ENCODE measurements at regions not wholly inside any gene's neighbourhood (a gene's known extent, or its start where the extent isn't known, plus 50 kb on each side); places are given as distances from the start of the nearest gene placed in this dataset.
"Not testable (repeated sequence)": the region's sequence is repeated elsewhere in the genome, so short reads cannot be mapped to it uniquely, and the experiment has no call there.

DNA sequence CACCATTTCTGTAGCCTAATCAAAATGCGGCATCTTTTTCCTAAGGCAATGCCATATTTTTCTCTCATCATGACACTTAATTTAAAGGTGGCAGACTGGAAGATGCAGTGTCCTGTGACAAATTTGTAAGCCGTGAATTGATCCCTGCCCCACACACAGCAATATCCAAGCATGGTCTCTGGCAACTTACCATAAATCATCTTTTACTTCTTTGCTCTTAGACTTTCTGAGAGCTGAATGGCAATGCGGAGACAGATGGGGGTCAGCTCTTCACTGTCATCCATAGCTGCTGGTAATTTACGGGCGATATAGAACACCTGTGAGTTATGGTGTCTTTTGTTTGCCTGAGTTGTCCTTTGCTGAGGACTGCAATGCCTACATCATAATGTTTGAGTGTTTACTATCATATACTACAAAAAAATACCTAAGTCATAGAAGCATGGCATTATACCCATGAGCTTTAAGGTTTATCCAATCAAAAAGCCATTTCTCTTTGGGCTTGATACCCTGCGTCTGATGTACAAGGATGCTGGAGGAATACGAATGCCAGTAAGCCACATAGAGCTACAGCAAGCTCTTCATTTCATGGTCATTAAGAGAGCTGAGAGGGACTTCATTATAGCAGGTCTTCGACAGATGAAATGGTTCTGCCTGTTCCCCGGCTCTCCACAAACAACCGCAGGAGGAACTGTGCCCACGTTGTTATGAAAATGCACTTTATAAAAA is 148.1 kb downstream of the TRIML1 start:
- no peak for DNase-seq

DNA sequence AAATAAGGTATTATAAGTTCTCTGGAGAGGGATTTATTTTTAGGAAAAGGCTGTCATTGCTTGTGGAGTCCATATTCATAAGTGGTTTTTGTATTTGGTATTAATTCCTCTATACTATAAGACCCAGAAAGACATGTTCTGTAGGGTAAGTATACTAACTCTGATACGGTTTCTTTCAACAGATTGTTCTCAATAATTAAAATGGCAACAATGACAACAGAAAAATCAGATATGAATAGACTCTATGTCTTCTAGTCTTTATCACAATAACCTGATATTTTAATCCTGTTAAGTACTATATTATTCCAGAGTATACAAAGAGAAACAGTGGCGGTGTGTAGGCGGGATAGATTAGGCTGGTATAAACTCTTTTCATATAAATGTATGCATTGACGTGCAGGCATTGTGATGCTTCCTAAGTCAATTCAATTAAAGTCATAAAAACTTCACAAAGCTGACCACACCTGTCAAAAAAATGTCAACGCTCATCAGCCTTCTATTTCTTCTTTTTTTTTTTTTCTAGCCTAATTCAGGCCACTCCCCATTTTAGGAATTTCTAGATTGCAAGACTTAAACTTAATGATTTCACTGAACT is 150.4 kb downstream of the TRIML1 start:
- DNase-seq = no peak

DNA sequence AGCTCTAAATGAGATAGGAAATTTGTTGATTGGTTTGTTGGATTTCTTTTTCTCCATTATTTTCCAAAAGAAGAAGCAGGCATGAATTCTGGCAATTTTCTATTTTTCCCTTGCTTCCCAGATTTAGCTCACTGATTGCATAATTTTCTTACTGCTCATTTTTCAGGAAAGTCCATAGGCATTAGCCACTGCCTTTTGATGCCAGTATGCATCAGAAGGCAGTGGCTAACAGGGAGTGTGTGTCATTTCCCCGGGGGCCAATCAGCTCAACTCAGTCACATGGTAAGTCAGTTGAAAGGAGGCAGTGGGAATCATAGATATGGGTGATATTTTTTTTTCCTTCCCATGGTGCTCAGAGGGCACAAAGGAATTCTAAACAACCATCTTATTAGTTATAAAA is 156.7 kb downstream of the TRIML1 start:
- no peak for DNase-seq

GRCh38 chr4:188296331-188296730 is 157.1 kb downstream of the TRIML1 start:
- DNase-seq = no peak

DNA sequence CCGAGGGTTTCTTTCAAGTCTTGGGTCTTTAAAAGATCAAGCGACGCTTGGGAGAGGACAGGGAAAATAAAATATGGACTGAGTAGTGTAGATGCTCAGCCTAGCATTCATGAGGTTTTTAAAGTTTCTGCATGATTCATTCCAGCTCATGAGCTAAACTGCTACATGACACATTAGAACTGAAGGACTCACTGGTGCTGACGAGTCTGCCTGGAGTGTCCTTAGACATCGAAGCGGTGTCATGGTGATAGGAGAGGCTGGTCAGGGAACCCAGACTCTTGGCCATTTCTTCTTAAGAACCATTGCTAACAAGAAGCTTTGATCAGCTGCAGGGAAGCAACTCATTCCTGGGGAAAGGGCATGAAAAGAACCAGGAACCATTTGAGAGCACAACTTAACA is 158.6 kb downstream of the TRIML1 start:
- no peak for DNase-seq

DNA sequence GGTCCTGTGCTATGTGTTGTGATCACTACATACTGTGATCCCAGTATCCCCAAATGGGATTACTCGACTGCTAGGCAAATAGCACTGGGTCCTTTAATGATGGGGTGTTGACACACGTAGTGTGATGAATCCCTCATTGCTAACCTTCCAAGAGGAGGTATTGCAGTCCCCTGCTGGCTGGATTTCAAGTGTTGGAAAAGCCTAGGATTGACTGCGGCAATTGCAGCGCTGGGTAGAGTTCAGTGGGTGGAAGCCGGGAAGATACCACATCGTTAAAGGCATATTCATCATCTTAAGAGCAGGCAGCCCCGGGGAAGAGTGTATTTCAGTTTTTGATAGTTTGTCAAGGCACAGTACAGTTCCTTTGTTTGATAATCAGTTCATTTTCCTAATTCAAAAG is 159.9 kb downstream of the TRIML1 start:
- DNase-seq = no peak

GRCh38 chr4:188300385-188300784 is 161.1 kb downstream of the TRIML1 start:
- DNase-seq = peak; percentile 20

DNA sequence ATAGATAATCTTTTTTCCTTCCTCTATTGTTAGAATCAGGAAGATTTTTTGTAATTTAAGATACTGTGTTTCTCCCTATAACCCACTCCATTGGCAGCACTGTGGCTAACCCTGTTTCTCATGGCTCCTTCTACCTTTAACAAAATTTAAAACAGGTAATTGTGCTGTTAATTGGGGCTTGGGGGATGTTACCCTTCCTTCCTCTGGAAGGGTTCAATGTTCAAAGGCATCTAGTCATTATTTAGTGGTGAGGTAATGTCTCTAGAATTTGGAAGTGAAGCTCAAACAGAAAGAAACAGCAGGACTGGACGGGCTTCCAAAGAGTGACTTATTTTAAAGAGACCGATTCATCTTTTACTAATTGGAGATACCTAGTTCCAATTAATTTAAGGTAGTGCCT is 166.4 kb downstream of the TRIML1 start:
- no peak for DNase-seq

- DNase-seq = no peak
Measured at GRCh38 chr4:188307591-188307990, 168.3 kb downstream of the TRIML1 start.

DNA sequence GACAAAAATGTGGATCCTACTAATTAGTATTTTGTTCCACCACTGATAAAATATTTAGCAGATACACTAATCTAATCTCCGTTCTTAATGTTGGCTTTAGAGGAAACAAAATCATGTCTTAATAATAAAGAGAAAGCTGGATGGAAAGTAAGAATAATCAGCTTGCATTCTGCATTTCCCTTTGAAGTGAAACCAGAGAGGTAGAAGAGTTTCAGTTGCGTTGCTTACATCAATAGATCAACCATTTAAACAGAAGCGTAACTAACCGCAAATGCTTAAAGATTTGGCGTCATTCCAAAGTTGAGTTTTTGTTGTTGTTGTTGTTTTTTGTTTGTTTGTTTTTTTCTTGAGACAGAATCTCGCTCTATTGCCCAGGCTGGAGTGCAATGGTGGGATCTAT is 168.9 kb downstream of the TRIML1 start:
- DNase-seq = no peak

GRCh38 chr4:188316391-188316790 is 177.2 kb downstream of the TRIML1 start:
- no peak for DNase-seq

DNA sequence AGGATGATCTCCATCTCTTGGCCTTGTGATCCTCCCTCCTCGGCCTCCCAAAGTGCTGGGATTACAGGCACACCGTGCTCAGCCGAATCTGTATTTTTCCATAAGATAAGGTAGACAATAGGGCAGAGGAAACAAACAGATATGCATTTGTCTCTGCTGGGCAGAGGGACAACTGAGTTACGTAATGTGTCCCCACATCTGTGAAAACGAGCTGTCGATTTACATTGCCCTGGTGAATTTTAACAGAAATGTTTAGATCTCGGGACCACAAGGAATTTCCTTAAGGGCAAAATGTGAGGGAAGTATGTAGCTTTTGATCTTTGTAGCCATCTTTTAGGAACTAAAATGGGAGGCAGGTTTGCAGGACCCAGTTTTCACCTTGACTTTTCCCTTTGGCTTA is 189.7 kb downstream of the TRIML1 start:
- no peak for DNase-seq

DNA sequence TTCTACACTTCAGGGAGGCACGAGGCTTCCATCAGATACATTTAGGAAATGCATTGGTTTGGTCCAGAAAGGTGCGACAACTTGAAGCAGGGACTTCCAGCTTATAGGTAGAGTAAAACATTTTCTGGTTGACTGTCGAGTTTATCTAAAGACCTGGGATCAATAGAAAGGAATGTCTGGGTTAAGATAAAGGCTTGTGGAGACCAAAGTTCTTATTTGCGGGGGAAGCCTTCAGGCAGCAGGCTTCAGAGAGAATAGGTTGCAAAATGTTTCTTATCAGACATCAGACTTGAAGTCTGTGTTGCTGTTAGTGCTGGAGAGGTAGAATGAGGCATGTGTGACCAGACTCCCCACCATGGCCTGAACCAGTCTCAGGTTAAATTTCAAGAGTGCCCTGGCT is 190.3 kb downstream of the TRIML1 start:
- no peak for DNase-seq

GRCh38 chr4:188332265-188332664 is 193.0 kb downstream of the TRIML1 start:
- no peak for DNase-seq

DNA sequence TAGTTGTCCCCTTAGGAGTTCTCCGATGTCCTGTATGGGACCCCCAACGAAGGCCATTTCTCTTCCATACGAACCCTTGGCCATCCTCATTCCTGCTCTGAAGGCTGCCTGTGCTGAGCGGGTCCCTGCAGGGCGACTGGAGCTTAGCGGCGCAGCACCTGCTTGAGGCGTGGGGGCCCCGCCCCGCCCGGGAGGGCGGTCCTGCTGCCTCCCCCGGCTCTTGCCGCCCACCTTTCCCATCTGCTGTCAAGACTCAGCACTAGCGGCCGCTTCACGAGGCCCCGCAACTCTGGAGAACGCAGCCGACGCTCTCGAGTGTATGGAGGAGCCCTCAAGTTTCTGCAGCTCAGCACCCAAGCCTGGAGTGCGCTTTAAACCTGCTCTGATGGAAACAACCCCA is 197.7 kb downstream of the TRIML1 start:
- no peak for DNase-seq

DNA sequence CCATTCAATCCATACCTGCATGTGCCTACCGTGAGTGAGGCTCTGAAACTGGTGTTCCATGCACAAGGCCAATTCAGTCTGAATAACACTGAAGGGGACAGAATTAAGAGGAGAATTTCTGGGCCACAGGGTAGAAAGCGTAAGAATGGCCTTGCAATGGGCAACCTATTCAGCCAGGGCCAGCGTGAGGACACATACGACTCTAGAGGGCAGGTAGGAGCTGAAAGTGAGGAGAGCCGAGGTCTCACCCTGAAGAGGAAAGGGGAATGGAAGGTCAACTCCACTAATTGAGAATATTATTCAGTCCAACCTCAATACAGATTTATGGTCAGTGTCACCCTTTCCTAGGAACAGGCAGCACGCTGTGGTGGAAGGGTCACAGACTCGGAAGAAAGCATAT is 202.2 kb downstream of the TRIML1 start:
- no peak for DNase-seq

- no peak for DNase-seq
Measured at GRCh38 chr4:188346171-188346809, 207.0 kb downstream of the TRIML1 start.

DNA sequence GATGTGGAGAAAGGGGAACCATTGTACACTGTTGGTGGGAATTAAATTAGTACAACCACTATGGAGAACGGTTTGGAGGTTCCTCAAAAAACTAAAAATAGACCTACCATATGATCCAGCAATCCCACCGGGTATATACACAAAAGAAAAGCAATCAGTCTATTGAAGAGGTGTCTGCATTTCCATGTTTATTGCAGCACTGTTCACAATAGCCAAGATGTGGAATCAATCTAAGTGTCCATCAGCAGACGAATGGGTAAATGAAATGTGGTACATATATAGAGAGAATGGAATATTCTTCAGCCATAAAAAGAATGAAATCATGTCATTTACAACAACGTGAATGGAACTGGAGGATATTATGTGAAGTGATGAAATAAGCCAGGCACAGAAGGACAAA is 208.1 kb downstream of the TRIML1 start:
- DNase-seq = no peak

- not testable (repeated sequence) for DNase-seq
Measured at GRCh38 chr4:188349569-188349968, 210.3 kb downstream of the TRIML1 start.

- no peak for DNase-seq
Measured at GRCh38 chr4:188363196-188363595, 224.0 kb downstream of the TRIML1 start.

- no peak for DNase-seq
Measured at GRCh38 chr4:188370777-188371176, 231.5 kb downstream of the TRIML1 start.

GRCh38 chr4:188372058-188372457 is 232.8 kb downstream of the TRIML1 start:
- DNase-seq = no peak

- no peak for DNase-seq
Measured at GRCh38 chr4:188372829-188373228, 233.6 kb downstream of the TRIML1 start.

DNA sequence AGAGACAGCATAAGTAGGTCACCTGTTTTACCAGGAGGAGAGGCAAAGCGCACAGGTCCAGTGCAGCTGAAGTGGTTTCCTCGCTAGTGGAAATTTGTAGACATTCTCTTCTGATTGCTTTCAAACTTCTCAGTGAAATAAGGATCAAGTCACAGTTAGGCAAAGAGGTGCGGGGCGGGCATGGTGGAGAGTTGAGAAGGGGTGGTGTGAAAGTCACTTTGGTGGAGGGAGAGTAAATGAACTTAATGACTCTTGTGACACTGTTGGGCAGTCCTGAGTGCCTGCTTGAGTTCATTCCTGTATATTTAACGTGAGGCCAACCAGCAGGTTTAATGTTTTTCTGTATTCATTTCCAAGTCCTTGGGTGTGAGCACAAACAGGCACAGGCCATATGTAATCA is 235.6 kb downstream of the TRIML1 start:
- DNase-seq = peak; percentile 36

DNA sequence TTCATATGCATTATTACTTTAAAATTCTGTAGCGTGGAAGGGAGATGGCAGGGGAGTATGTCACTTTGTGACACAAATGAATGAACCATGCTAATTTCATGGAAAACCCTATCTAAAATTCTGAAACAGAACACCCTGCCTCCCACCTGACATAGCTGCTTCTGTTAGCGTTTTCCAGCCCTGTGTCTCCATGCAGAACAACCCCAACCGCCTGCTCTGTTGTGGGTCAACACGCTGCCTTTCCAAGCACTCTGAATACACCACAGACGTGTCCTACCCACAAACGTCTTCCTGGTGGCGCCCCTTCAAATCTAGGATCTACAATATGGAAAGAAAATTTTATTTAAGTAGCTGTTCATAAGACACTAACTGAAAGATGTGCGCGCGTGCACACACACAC is 238.6 kb downstream of the TRIML1 start:
- DNase-seq = no peak

Measured in NCI-H510A treated with DMSO at 0.1 percent for 48 hours (cell line).